HepG2 (cell line): ENCODE measurements at regions not wholly inside any gene's neighbourhood (a gene's known extent, or its start where the extent isn't known, plus 50 kb on each side); places are given as distances from the start of the nearest gene placed in this dataset.

Experiments used
- ATAC-seq: fragments of 200-7000 bp; cut with Tn5 transposase; 3 replicates; pipeline ENCODE4 v1.9.1; 2020; ENCODE audit warnings: mild to moderate bottlenecking, moderate library complexity
- BruUV-seq: library from RNA; stranded (reverse); fragments of 400-500 nt; replicated peaks from 2 replicates; lab custom pipeline; 2021; lab: Mats Ljungman, UMichigan
- CTCF ChIA-PET: fragments of 300-600 bp; formaldehyde crosslinking; extraction: SDS; loops from one replicate; lab custom pipeline; 2021; ENCODE audit warnings: low total read pairs, inconsistent platforms, low intra/inter-chr PET ratio; lab: Yijun Ruan, JAX
- POLR2A ChIA-PET: fragments of 350-600 bp; sonication (Branson Sonifier 250); formaldehyde crosslinking; loops from one replicate; lab custom pipeline; 2020; ENCODE audit warnings: antibody characterized with exemption, inconsistent platforms; lab: Yijun Ruan, JAX
- DNase-seq: peaks from one replicate; pipeline ENCODE4 v3.0.0-alpha.2; 2015; ENCODE audit warnings: low spot score
- FAIRE-seq: peaks from 3 replicates; lab custom pipeline; 2011; peaks lifted over from hg19 to GRCh38; lab: Jason Lieb, UNC
- H2AFZ ChIP-seq: one replicate; pipeline ENCODE4 v1.6.1; 2011; ENCODE audit warnings: low read length, inconsistent platforms
- H3K27ac ChIP-seq: fragments of 300-600 bp; 3 replicates; pipeline ENCODE4 v1.8.0; 2011; ENCODE audit warnings: mixed run types, mild to moderate bottlenecking, mixed read lengths, low read length, inconsistent platforms; ENCODE audit not compliant: insufficient read depth; ENCODE audit errors: extremely low read length
- H3K27me3 ChIP-seq, 2 experiments: fragments of 200-600 bp in 1 of 2; 2 replicates in 1 of 2; 3 replicates in 1 of 2; pipeline versions ENCODE4 v1.6.0 to v1.8.0; 2011; ENCODE audit warnings: low read length in 2 of 2, mild to moderate bottlenecking in 2 of 2, moderate library complexity in 2 of 2, inconsistent platforms in 1 of 2; ENCODE audit not compliant: insufficient read depth in 2 of 2, control insufficient read depth in 1 of 2
- H3K36me3 ChIP-seq, 2 experiments: fragments of 200-600 bp in 1 of 2; replicated peaks in 1 of 2; 2 replicates in 1 of 2; 3 replicates in 1 of 2; pipeline versions ENCODE4 v1.5.1 to v1.8.0; 2011; ENCODE audit warnings: low read length in 2 of 2, inconsistent platforms in 1 of 2; ENCODE audit not compliant: insufficient read depth in 2 of 2, control insufficient read depth in 1 of 2
- H3K4me1 ChIP-seq: 2 replicates; pipeline ENCODE4 v1.5.1; 2012; ENCODE audit warnings: low read length, inconsistent platforms; ENCODE audit not compliant: insufficient read depth
- H3K4me2 ChIP-seq: 2 replicates; pipeline ENCODE4 v1.6.0; 2011; ENCODE audit warnings: low read depth, low read length, inconsistent platforms
- H3K4me3 ChIP-seq, 3 experiments: fragments of 200-600 bp in 1 of 3; sonication (generic), shearing (Covaris generic) in 1 of 3; replicated peaks in 1 of 3; 2 replicates each; pipeline ENCODE4 v1.5.1; 2011 to 2016; ENCODE audit warnings: low read length in 3 of 3, inconsistent platforms in 2 of 3, low read depth in 2 of 3, mild to moderate bottlenecking in 2 of 3, control low read depth in 1 of 3, mixed read lengths in 1 of 3; ENCODE audit not compliant: insufficient read depth in 1 of 3
- H3K79me2 ChIP-seq: one replicate; pipeline ENCODE4 v1.6.1; 2011; ENCODE audit warnings: low read length, inconsistent platforms; ENCODE audit not compliant: insufficient read depth
- H3K9ac ChIP-seq: 2 replicates; pipeline ENCODE4 v1.6.0; 2011; ENCODE audit warnings: mild to moderate bottlenecking, low read depth, low read length, inconsistent platforms; ENCODE audit not compliant: insufficient read depth
- H3K9me3 ChIP-seq: 2 replicates; pipeline ENCODE4 v1.5.1; 2012; ENCODE audit warnings: mild to moderate bottlenecking, low read length
- H4K20me1 ChIP-seq: 2 replicates; pipeline ENCODE4 v1.6.0; 2011; ENCODE audit warnings: inconsistent platforms, mild to moderate bottlenecking, low read length, moderate library complexity; ENCODE audit not compliant: insufficient read depth
- DPF2 ChIP-seq: sonication (generic); formaldehyde crosslinking; IDR thresholded peaks from 2 replicates; pipeline ENCODE4 v1.4.0; 2020; ENCODE audit warnings: mild to moderate bottlenecking, low read depth, missing genetic modification reagents, borderline replicate concordance
- HNF4G ChIP-seq, 2 experiments: sonication (generic) in 1 of 2; formaldehyde crosslinking in 1 of 2; IDR thresholded peaks; 2 replicates each; pipeline versions ENCODE4 v1.4.0 to v1.6.1; 2011 to 2020; ENCODE audit warnings: borderline replicate concordance in 2 of 2, low read depth in 2 of 2, mild to moderate bottlenecking in 2 of 2, low read length in 1 of 2, missing genetic modification reagents in 1 of 2, moderate library complexity in 1 of 2
- JUNB ChIP-seq: sonication (generic); formaldehyde crosslinking; IDR thresholded peaks from 2 replicates; pipeline ENCODE4 v1.8.0; 2022; ENCODE audit warnings: missing genetic modification reagents, mild to moderate bottlenecking, borderline replicate concordance
- ZSCAN12 ChIP-seq: sonication (generic); formaldehyde crosslinking; IDR thresholded peaks from 2 replicates; pipeline ENCODE4 v1.9.0; 2021; ENCODE audit warnings: mild to moderate bottlenecking, missing genetic modification reagents
- WGBS: methylation state at CpG from one replicate; pipeline ENCODE4 v1.1.6; 2017; ENCODE audit warnings: low lambda C conversion rate; 5-methylcytosine and 5-hydroxymethylcytosine counted together
- in situ Hi-C: cut with HindIII; loops from 2 replicates; pipeline ENCODE4 v1.10.0; 2017; ENCODE audit warnings: low pct_unique_long_range_greater_than_20kb; ENCODE audit not compliant: extremely low pct_ligation_motif_present
- intact Hi-C: fragments of 100-400 bp; cut with micrococcal nuclease; formaldehyde crosslinking; loops from one replicate; pipeline ENCODE4 v1.10.0; 2022; ENCODE audit not compliant: unreplicated experiment
- TF ChIP-seq, protein P1 (sequence below): conservative IDR thresholded peaks from 2 replicates; pipeline ENCODE4 v1.6.1; 2018; ENCODE audit warnings: missing genetic modification reagents

DNA sequence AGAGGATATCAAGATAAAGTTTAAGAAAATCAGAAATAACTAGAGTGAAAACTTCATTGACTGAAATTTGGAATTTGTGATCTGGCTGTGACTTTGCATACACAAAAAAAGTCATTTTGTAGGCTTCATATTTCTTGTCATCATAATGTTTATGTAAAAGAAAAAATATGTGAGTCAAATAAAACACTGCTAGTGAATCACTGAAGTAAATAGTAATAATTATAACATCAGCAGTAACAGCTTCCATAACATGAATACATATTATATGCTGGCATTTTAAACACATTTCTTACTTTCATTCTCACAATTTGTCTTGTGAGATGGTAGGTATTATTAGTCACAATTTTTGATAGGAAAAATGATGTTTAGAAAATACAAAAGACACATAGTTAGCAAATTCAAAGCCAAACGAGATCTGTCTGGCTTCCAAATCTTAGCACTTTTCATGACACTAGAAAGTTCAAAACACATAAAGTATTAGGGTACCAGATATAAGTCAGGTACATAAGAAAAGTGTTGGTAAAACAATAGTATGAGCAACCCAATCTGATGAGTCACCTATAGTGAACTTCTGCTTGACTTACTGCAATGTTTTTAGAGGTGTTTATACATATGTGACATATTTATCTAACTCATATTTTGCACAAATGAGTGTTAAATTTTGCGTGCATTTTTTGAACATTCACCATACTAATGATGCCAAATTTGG, 241.0 kb upstream of the SNX7 start (continued):
- TF ChIP-seq DPF2 (no peak), JUNB (CRISPR knock-in tag) (no peak), HNF4G (IDR thresholded peaks at IDR 0.05; ENCODE audit: borderline replicate concordance, low read depth, low read length) (no peak), HNF4G (CRISPR knock-in tag; IDR thresholded peaks at IDR 0.05; ENCODE audit: borderline replicate concordance, low read depth) (no peak)
- TF ChIP-seq, protein P1, sequence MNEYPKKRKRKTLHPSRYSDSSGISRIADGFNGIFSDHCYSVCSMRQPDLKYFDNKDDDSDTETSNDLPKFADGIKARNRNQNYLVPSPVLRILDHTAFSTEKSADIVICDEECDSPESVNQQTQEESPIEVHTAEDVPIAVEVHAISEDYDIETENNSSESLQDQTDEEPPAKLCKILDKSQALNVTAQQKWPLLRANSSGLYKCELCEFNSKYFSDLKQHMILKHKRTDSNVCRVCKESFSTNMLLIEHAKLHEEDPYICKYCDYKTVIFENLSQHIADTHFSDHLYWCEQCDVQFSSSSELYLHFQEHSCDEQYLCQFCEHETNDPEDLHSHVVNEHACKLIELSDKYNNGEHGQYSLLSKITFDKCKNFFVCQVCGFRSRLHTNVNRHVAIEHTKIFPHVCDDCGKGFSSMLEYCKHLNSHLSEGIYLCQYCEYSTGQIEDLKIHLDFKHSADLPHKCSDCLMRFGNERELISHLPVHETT = no peak

DNA sequence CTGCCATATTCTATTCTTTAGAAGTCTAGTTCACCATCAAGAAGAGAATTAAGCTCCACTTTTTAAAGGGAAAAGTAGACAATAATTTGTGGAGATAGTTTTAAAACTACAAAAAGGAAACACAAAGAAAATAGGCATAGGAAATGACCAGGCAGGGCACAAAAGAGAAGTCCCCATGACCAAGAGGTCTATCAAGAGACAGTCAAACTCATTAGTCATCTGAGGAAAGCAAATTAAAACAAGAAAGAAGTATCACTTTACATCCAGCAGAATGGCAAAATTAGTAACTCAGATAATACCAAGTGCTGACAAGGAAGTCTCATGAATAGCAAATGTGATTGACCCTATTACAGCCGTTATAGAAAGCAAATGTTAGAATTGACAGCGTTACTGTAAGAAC, 243.7 kb upstream of the SNX7 start:
- FAIRE-seq (no peak), DNase-seq (no peak), ATAC-seq (no peak)
- BruUV-seq = no TSS peak
- in situ Hi-C loops (no loop called here), intact Hi-C loops (no loop called here)
- Histone ChIP-seq H3K27ac (no peak overlapping the region), H3K4me1 (no peaks in the 10 kb centered on the region), H3K4me2 (no peak overlapping the region), H3K4me3 (no peak overlapping the region), H3K9me3 (peaks cover 7% of the 10 kb centered on the region; the same call in 1 of the 2 replicates), H3K79me2 (no peaks in the 10 kb centered on the region), H4K20me1 (no peaks in the 10 kb centered on the region), H3K9ac (no peak overlapping the region), H3K36me3 (no peaks in the 10 kb centered on the region), H2AFZ (no peak overlapping the region), H3K27me3 (no peaks in the 10 kb centered on the region)
- TF ChIP-seq ZSCAN12 (CRISPR knock-in tag) = no peak
- ChIA-PET POLR2A (no interaction called here), CTCF (no interaction called here)
- WGBS = 10% methylated on average over 2 of the region's 2 CpGs
